Fibroblast of villous mesenchyme (primary cell): ENCODE measurements at regions not wholly inside any gene's neighbourhood (a gene's known extent, or its start where the extent isn't known, plus 50 kb on each side); places are given as distances from the start of the nearest gene placed in this dataset.

Experiments
- DNase-seq: peaks from one replicate; pipeline ENCODE4 v3.0.0-alpha.2; 2010; ENCODE audit warnings: low read depth
- H3K4me3 ChIP-seq: 2 replicates; pipeline ENCODE4 v1.5.1; 2011; ENCODE audit warnings: low read depth, mild to moderate bottlenecking, low read length
- TF ChIP-seq, protein P1 (sequence below): IDR thresholded peaks from 2 replicates; pipeline ENCODE4 v1.5.1; 2012; ENCODE audit warnings: low read depth, mild to moderate bottlenecking, low read length; ENCODE audit not compliant: insufficient read depth

DNA sequence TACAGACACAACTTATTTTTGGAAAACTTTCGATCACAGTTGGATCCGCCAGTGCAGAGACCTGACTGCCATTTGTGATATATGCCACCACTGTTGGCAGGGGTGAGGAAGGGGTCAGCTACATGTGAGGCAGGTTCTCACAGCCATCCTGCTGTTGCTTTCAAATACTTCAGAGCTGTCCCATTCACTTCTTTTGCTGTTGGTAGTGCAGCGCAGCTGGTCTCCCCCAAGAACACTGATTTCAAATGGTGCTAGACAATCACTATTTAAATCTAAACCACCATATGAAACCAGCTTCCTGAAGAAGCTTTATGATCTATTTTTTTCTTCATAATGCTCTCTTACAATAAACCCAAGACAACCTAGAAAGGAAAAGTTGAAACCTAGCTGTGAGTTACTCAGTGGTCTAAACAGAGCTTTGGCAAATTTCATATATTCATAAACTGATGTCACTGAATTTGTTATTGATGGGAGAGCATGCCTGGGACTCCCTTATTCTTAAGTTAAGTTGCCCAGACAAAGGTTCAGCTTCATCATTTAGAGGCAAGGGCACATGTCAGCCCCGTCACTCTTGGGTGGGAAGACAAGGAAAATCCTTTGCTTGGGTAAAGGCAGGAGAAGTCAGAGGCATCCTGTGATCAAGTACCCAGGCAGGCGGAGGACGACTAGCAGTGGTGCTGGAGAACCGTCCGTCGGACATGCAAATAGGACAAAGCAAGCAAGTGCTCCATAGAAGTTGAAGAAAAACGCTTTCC is 143.4 kb upstream of the KLF14 start:
- no peak for DNase-seq
- no peak overlapping the region for H3K4me3 ChIP-seq
- TF ChIP-seq, protein P1, sequence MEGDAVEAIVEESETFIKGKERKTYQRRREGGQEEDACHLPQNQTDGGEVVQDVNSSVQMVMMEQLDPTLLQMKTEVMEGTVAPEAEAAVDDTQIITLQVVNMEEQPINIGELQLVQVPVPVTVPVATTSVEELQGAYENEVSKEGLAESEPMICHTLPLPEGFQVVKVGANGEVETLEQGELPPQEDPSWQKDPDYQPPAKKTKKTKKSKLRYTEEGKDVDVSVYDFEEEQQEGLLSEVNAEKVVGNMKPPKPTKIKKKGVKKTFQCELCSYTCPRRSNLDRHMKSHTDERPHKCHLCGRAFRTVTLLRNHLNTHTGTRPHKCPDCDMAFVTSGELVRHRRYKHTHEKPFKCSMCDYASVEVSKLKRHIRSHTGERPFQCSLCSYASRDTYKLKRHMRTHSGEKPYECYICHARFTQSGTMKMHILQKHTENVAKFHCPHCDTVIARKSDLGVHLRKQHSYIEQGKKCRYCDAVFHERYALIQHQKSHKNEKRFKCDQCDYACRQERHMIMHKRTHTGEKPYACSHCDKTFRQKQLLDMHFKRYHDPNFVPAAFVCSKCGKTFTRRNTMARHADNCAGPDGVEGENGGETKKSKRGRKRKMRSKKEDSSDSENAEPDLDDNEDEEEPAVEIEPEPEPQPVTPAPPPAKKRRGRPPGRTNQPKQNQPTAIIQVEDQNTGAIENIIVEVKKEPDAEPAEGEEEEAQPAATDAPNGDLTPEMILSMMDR: no peak

DNA sequence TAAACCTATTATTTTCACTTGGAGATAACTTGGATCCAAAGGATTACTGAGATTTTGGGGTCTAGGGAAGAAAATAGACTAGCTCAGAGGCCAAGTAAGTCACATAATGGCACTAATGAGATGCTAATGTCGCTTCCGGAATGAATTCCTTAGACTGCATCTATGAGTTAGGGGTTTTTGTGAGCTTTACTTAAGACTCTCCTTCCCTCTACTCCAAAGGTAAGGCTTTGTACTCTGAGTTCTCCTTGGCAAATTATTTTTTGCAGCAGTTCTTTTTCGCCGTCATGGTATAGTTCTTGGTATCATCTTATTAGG is 143.9 kb upstream of the KLF14 start:
- TF ChIP-seq, protein P1: no peak
- no peak for DNase-seq
- H3K4me3 ChIP-seq: no peak overlapping the region

DNA sequence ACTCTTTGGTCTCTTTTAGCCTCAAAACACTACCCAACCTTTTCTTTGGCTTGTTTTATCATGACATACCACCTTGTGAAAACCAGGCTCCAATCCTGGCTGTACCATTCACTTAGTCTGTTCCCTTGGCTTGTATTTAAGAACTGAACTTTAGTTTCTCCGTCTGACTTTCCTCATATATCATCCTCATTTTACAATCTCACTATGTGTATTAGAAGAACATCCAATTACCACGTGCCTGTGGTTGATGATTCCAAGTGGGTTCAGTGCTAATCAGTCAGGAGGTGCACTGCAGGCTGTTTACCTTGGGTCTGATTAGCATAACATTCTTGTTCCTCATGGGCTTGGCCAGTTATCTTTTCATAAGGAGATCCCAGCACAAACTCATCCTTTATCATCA is 144.8 kb upstream of the KLF14 start:
- H3K4me3 ChIP-seq: no peak overlapping the region
- peak; percentile 64 for DNase-seq
- TF ChIP-seq, protein P1: no peak

DNA sequence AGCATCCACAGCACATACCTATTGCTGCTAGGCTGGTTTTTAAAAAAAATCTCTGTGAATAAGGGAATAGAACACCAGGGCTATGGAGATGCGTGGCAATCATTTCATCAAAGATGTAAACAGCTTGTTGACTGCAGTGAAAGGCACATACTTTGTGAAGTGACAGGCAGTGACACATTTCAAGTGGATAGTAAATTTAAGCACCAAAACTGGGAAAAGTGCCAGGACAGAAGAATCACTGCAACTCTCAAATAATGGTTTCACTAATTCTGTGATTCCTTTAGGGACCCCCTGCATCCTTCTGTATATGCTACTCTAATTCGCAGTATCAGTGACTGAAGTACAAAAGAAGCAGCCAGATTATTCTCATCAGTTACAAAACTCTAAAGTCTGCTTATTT is 145.2 kb upstream of the KLF14 start:
- TF ChIP-seq, protein P1: no peak
- H3K4me3 ChIP-seq: no peak overlapping the region
- no peak for DNase-seq

DNA sequence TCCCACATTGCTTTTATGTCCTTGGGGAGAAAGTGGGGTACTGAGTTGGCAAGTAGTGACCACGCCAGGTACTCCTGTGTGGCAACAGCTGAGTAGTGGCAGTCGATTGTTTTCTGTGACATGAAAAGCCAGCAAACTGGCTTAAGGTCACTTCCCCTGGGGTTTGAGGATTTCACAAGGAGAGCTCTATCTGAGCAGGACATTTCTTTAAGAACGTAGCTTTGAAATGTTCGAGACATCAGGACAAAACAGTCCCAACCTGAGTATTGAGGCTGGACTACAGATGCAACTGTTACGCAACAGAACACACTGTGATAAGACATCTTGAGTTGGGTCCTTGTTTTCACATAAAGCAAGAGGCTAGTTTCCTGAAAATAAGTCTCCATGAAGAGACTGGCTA is 146.7 kb upstream of the KLF14 start:
- TF ChIP-seq, protein P1: no peak
- peak; percentile 78 for DNase-seq
- H3K4me3 ChIP-seq: no peak overlapping the region

DNA sequence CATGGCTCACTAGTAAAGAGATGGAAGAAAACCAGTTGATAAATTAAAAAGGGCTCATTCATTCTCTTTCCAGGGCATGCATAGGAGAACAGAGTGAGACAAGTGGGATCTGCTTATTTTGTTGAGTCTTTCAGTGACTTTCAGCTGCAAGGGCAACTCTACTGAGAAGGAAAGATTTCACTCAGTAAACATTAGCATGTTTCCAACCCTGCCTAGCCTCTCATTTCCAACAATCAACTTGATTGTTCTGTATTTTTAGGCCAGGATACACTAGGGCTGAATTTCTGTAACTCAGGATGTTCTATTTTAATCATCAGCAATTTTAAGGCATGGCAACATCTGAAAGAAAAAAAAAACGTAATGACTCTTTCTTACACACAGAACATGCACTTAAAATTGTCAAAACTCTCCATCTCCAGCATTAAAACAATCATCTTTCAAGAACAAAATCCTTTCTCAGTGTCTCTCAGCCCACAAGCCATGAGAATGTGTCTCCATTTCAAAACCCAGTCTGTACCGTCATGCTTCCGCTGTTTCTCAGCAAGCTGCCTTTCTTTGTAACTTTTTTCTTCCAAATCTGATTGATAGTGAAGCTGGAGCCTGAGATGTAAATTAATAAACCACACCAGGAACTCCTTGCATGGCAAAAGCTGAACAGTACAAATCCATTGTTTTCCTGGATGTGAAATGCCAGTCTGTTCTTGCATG is 147.2 kb upstream of the KLF14 start:
- no peak for DNase-seq
- TF ChIP-seq, protein P1: no peak

More for the DNA sequence above, 147.2 kb upstream of the KLF14 start:
- no peak overlapping the region for H3K4me3 ChIP-seq
